Stimulated activated naive CD8-positive, alpha-beta T cell treated with anti-CD3 and anti-CD28 coated beads, Interleukin-15, Interleukin-2, amounts not matched to agents 100 ng/mL and 50 ng/mL, for 24 hours (primary cell): ENCODE measurements at regions not wholly inside any gene's neighbourhood (a gene's known extent, or its start where the extent isn't known, plus 50 kb on each side); places are given as distances from the start of the nearest gene placed in this dataset.

ENCODE experiments used
- H3K27ac Mint-ChIP-seq: one replicate; pipeline ENCODE4 v1.8.0; 2021; ENCODE audit warnings: mild to moderate bottlenecking, mixed read lengths
- H3K27me3 Mint-ChIP-seq: one replicate; pipeline ENCODE4 v1.8.0; 2021; ENCODE audit warnings: mixed read lengths
- H3K36me3 Mint-ChIP-seq: one replicate; pipeline ENCODE4 v1.8.0; 2021; ENCODE audit warnings: low read depth, mixed read lengths
- H3K4me1 Mint-ChIP-seq: one replicate; pipeline ENCODE4 v1.8.0; 2021; ENCODE audit warnings: low read depth, mixed read lengths
- H3K4me3 Mint-ChIP-seq: one replicate; pipeline ENCODE4 v1.8.0; 2021; ENCODE audit warnings: mild to moderate bottlenecking, mixed read lengths
- H3K9me3 Mint-ChIP-seq: one replicate; pipeline ENCODE4 v1.8.0; 2021; ENCODE audit warnings: mixed read lengths

GRCh38 chr10:71048971-71049615 lies 160.7 kb upstream of the PCBD1 start:
- Mint-ChIP-seq H3K9me3 (no peaks in the 10 kb centered on the region), H3K4me1 (no peaks in the 10 kb centered on the region), H3K4me3 (no peak overlapping the region), H3K27ac (no peak overlapping the region), H3K27me3 (no peaks in the 10 kb centered on the region), H3K36me3 (no peaks in the 10 kb centered on the region)

GRCh38 chr10:71049994-71050393 lies 161.6 kb upstream of the PCBD1 start:
- Mint-ChIP-seq H3K4me3 (no peak overlapping the region), H3K9me3 (no peaks in the 10 kb centered on the region), H3K36me3 (no peaks in the 10 kb centered on the region), H3K27ac (no peak overlapping the region), H3K4me1 (no peaks in the 10 kb centered on the region), H3K27me3 (no peaks in the 10 kb centered on the region)

- Mint-ChIP-seq H3K9me3 (no peaks in the 10 kb centered on the region), H3K4me1 (no peaks in the 10 kb centered on the region), H3K36me3 (no peaks in the 10 kb centered on the region), H3K4me3 (no peak overlapping the region), H3K27me3 (no peaks in the 10 kb centered on the region), H3K27ac (no peak overlapping the region)
Observed at GRCh38 chr10:71052076-71052660, 160.2 kb upstream of the UNC5B start.

GRCh38 chr10:71052708-71053107 lies 159.7 kb upstream of the UNC5B start:
- Mint-ChIP-seq H3K36me3 (no peaks in the 10 kb centered on the region), H3K4me1 (no peaks in the 10 kb centered on the region), H3K4me3 (no peak overlapping the region), H3K27me3 (no peaks in the 10 kb centered on the region), H3K9me3 (no peaks in the 10 kb centered on the region), H3K27ac (no peak overlapping the region)

GRCh38 chr10:71053169-71053895 lies 159.0 kb upstream of the UNC5B start:
- no peak overlapping the region for H3K4me3 Mint-ChIP-seq
- no peaks in the 10 kb centered on the region for H3K4me1 Mint-ChIP-seq
- H3K27me3 Mint-ChIP-seq = no peaks in the 10 kb centered on the region
- H3K36me3 Mint-ChIP-seq = no peaks in the 10 kb centered on the region
- H3K27ac Mint-ChIP-seq = no peak overlapping the region
- no peaks in the 10 kb centered on the region for H3K9me3 Mint-ChIP-seq

- H3K27ac Mint-ChIP-seq = no peak overlapping the region
Observed at GRCh38 chr10:71058308-71058707, 154.1 kb upstream of the UNC5B start.

GRCh38 chr10:71059054-71059818 lies 153.1 kb upstream of the UNC5B start:
- Mint-ChIP-seq H3K36me3 (no peaks in the 10 kb centered on the region), H3K4me3 (no peak overlapping the region), H3K27ac (no peak overlapping the region), H3K4me1 (no peaks in the 10 kb centered on the region), H3K27me3 (no peaks in the 10 kb centered on the region), H3K9me3 (no peaks in the 10 kb centered on the region)

More at GRCh38 chr10:71058308-71058707, 154.1 kb upstream of the UNC5B start:
- no peak overlapping the region for H3K4me3 Mint-ChIP-seq
- H3K4me1 Mint-ChIP-seq = no peaks in the 10 kb centered on the region
- no peaks in the 10 kb centered on the region for H3K36me3 Mint-ChIP-seq
- no peaks in the 10 kb centered on the region for H3K27me3 Mint-ChIP-seq
- H3K9me3 Mint-ChIP-seq = no peaks in the 10 kb centered on the region

GRCh38 chr10:71059943-71060342 lies 152.4 kb upstream of the UNC5B start:
- no peaks in the 10 kb centered on the region for H3K9me3 Mint-ChIP-seq
- no peaks in the 10 kb centered on the region for H3K27me3 Mint-ChIP-seq
- H3K27ac Mint-ChIP-seq = no peak overlapping the region
- H3K4me1 Mint-ChIP-seq = no peaks in the 10 kb centered on the region
- no peaks in the 10 kb centered on the region for H3K36me3 Mint-ChIP-seq
- no peak overlapping the region for H3K4me3 Mint-ChIP-seq

GRCh38 chr10:71060476-71061426 lies 151.6 kb upstream of the UNC5B start:
- H3K4me1 Mint-ChIP-seq = no peaks in the 10 kb centered on the region
- H3K27ac Mint-ChIP-seq = no peak overlapping the region
- H3K9me3 Mint-ChIP-seq = no peaks in the 10 kb centered on the region
- H3K27me3 Mint-ChIP-seq = no peaks in the 10 kb centered on the region
- no peak overlapping the region for H3K4me3 Mint-ChIP-seq
- H3K36me3 Mint-ChIP-seq = no peaks in the 10 kb centered on the region

GRCh38 chr10:71061472-71061871 lies 150.9 kb upstream of the UNC5B start:
- H3K9me3 Mint-ChIP-seq = no peaks in the 10 kb centered on the region
- no peaks in the 10 kb centered on the region for H3K27me3 Mint-ChIP-seq
- H3K27ac Mint-ChIP-seq = no peak overlapping the region
- no peaks in the 10 kb centered on the region for H3K36me3 Mint-ChIP-seq
- no peak overlapping the region for H3K4me3 Mint-ChIP-seq
- no peaks in the 10 kb centered on the region for H3K4me1 Mint-ChIP-seq

- Mint-ChIP-seq H3K4me3 (no peak overlapping the region), H3K27me3 (no peaks in the 10 kb centered on the region), H3K36me3 (no peaks in the 10 kb centered on the region), H3K9me3 (no peaks in the 10 kb centered on the region), H3K27ac (no peak overlapping the region), H3K4me1 (no peaks in the 10 kb centered on the region)
Observed at GRCh38 chr10:71062156-71062555, 150.2 kb upstream of the UNC5B start.

GRCh38 chr10:71063401-71063800 lies 149.0 kb upstream of the UNC5B start:
- H3K4me3 Mint-ChIP-seq = no peak overlapping the region
- no peaks in the 10 kb centered on the region for H3K4me1 Mint-ChIP-seq
- no peak overlapping the region for H3K27ac Mint-ChIP-seq
- no peaks in the 10 kb centered on the region for H3K9me3 Mint-ChIP-seq
- no peaks in the 10 kb centered on the region for H3K36me3 Mint-ChIP-seq
- no peaks in the 10 kb centered on the region for H3K27me3 Mint-ChIP-seq

- Mint-ChIP-seq H3K27me3 (no peaks in the 10 kb centered on the region), H3K4me1 (no peaks in the 10 kb centered on the region), H3K4me3 (no peak overlapping the region), H3K36me3 (no peaks in the 10 kb centered on the region), H3K27ac (no peak overlapping the region), H3K9me3 (no peaks in the 10 kb centered on the region)
Observed at GRCh38 chr10:71064413-71065118, 147.8 kb upstream of the UNC5B start.

- Mint-ChIP-seq H3K36me3 (no peaks in the 10 kb centered on the region), H3K4me3 (no peak overlapping the region), H3K27me3 (no peaks in the 10 kb centered on the region), H3K27ac (no peak overlapping the region), H3K9me3 (no peaks in the 10 kb centered on the region), H3K4me1 (no peaks in the 10 kb centered on the region)
Observed at GRCh38 chr10:71065659-71066058, 146.7 kb upstream of the UNC5B start.
